KG1 (cell line): ENCODE measurements at regions not wholly inside any gene's neighbourhood (a gene's known extent, or its start where the extent isn't known, plus 50 kb on each side); places are given as distances from the start of the nearest gene placed in this dataset.
"Not testable (repeated sequence)": the region's sequence is repeated elsewhere in the genome, so short reads cannot be mapped to it uniquely, and the experiment has no call there.

Source experiments
- DNase-seq: peaks from one replicate; lab custom pipeline; 2025; lab: John Stamatoyannopoulos, UW

DNA sequence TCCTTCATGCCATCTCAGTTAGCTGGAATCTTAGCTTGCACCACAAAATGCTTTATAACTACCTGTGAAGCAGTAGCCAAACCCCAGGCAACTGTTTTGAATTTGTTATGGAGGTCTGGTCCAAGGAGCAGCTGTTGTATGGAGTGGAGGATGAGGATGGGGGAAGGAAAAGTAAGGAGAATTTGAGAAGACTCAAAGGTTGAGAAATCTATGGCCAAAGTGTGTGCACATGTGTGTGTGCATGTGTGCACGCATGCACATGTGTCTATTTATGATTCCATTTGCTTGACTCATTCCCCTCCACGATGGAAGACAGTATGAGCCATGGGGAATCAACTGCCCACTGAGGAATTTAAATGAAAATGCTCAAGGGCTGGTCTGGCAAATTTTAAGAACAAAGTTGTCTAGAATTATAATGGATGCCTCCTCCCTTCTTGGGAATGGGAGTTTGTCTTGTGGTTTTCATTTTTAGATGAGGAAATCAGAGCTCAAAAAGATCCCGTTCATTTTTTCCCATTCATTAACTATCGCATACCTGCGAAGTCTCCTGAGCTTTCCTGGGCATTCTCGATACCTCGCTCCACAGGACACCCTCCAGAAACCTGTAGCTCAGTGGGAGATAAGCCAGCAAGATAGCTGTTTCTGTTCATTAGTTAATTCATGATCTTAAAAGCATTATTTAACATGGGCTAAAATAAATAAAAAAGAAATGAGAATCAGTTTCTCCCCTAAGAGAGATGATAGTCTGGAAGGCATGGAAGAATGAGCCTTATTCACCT lies 152.3 kb upstream of the NEDD9 start:
- no peak for DNase-seq

GRCh38 chr6:11381801-11382513 lies 149.5 kb upstream of the NEDD9 start:
- peak; percentile 77 for DNase-seq

DNA sequence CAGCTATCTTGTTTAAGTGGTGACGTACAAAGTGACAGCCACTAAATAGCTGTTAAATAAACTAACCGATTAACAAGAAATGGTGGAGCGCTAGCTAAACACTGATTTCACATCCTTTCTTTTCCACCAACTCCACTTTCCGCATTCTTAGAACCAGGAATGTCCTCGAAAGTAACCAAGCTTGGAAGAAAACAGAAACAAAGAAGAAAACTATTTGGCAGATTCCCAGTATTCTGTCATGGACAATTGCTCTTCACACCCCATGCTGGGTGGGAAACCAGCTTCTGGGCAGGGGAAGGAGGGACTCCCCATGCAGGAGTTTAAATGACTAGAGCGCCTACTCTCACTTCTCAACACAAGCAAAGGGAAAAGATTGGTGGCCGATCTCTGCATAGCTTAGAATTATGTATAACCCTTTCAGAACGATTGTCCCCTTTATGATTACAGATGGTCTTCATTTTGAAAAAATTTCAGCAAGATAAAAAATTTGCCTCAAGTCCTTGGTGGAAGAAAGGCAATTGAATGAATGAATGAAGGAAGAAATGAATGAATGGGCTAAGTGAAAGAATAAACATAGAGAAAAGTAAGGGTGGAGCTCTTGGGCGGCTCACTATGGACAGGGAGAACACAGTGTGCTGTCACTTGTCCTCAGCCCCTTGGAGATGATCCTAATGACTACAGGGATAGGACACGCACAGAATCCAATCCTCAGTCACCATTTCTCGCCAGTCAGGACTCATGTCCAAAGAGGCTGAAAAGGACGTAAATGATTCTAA lies 148.7 kb upstream of the NEDD9 start:
- DNase-seq = no peak

DNA sequence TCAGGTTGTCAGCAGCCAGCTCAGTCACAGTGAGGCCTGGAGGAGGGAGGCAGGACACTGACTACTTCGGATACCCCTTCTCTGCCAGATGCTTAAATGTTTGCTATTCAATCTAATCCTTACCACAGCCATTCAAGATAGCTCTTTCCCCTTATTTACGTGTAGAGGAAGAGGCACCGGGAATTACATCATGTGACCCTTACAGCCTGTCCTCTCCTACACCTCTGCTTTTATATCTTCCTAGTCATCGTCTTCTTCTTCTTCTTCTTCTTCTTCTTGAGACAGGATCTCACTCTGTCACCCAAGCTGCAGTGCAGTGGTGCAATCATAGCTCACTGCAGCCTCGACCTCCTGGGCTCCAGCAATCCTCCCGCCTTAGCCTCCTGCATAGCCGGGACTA lies 148.1 kb upstream of the NEDD9 start:
- no peak for DNase-seq

- DNase-seq = no peak
Measured at GRCh38 chr6:11379805-11380204, 147.3 kb upstream of the NEDD9 start.

DNA sequence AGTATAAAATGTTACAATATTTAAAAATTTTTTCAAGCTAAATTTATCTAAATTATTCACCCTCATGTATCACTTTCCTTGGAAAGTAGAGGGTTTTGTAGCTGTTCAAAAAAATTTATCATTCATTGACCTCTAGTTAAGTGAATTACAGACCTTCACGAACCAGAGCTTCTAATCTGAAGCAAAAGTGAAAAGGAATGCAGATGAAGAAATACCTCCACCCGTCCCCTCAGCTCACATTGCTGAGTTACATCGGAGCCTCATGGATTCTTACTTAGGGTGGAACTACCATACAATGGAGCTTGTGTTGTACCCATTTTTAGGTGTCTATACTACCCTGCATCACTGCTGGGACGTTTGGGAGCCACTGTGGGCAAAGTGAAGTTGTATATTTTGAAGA lies 146.2 kb upstream of the NEDD9 start:
- DNase-seq = no peak

DNA sequence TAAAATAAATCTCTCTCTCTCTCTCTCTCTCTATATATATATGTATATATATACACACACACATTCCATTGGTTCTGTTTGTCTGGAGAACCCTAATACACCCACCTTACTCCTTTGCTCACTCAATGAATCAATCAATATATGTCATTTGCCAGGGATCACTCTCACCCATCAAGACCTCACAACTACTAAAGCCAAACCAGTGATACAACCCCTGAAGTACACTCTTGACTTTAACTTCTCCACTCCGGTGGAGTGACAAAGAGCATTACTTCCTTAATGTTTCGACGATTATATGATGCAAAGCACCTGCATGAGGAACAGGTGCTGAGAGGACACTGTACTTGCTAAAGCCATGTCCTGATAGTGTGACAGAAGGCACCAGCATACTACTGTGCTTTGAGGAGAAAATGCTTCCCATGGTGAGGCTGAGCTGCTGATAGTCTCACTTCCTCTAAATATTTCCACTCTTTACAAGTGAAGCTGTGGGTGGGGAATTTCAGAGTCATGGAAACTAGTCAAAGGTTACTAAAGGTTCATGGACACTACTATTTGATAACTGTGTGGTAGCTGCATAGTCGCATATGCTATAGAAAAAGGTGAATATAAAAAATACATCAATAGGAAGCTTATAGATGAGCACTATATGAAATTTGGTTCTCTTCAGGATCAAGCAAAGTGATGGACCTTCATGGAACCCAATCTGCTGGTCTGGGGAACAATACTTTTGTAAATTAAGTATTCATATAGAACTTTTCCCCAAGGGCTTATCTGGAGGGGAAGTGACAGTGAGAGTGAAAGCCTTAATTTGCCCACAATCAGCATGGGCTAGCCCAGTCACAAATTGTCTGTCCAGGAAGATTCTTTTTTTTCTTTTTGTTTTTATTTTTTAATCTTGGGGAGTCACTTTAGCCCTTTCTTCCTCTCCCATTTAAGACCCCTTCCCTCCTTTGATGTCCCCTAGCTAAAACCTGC lies 141.9 kb upstream of the NEDD9 start:
- DNase-seq = no peak

DNA sequence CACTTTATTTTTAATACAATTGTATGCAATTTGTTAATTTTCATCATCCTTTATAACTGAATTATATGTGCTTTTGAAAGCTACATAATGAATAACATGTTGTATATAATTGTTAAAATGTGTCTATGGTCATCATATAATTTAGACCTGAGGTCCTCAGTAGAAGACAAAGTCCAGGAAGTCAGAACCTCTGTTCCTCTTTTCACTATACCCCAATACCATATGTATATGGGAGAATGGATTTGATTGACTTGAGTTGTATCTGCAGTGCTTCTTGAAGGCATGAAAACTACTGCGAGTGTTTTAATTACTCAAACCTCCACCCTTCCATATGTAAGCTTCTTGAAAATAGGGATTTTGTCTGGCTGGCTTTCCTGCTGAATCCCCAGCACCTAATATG lies 140.7 kb upstream of the NEDD9 start:
- DNase-seq = no peak

DNA sequence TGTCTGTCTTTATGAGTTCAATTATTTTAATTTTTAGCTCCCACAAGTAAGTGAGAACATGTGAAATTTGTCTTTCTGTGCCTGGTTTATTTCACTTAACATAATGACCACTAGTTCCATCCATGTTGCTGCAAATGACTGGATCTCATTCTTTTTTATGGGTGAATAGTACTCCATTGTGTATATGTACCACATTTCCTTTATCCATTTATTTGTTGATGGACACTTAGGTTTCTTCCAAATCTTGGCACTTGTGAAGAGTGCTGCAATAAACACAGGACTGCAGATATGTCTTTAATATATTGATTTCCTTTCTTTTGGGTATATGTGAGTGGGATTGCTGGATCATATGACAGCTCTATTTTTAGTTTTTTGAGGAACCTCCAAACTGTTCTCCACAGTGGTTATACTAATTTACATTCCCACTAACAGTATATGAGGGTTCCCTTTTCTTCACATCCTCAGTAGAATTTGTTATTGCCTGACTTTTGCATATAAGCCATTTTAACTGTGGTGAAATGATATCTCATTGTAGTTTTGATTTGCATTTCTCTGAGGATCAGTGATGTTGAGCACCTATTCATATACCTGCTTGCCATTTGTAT lies 139.8 kb upstream of the NEDD9 start:
- not testable (repeated sequence) for DNase-seq

- DNase-seq = no peak
Measured at GRCh38 chr6:11370191-11371018, 137.9 kb upstream of the NEDD9 start.

DNA sequence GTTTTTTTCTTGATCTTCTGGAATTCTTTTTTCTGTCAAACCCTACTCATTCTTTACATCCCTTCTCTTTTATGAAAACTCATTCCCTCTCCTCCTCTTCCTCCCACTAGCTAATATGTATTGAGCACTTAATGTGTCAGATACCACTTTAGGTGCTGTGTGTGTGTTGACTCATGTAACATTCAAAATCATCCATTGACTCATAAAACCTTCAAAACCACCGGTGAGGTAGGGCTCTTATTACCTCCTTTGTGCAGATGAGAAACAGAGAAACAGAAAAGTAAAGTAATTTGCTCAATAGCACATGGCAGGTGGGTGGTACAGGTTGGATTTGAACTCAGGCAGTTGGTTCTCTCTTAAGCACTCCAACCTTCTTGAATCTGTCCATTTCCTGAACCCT lies 136.3 kb upstream of the NEDD9 start:
- DNase-seq = no peak

DNA sequence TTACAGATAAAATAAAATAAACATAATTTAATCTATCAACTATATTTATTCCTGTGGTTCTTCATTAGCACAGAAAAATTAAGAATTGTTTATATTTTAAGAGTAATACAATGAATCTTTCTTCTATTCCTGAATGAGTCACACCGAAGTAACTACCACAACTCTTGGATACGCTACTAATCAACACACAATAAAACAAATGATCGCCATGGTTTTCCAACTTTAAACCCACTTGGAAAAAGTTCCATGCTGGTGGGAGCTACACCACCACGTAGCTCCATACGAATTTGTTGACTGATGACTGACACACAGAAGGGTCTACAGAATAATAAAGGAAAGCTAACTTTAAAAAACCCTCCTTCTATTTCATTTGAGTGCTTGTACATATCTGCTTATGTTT lies 135.8 kb upstream of the NEDD9 start:
- DNase-seq = no peak

- DNase-seq = no peak
Measured at GRCh38 chr6:11367638-11368199, 135.3 kb upstream of the NEDD9 start.

- DNase-seq = no peak
Measured at GRCh38 chr6:11366934-11367637, 134.6 kb upstream of the NEDD9 start.

GRCh38 chr6:11366183-11366933 lies 133.9 kb upstream of the NEDD9 start:
- no peak for DNase-seq

DNA sequence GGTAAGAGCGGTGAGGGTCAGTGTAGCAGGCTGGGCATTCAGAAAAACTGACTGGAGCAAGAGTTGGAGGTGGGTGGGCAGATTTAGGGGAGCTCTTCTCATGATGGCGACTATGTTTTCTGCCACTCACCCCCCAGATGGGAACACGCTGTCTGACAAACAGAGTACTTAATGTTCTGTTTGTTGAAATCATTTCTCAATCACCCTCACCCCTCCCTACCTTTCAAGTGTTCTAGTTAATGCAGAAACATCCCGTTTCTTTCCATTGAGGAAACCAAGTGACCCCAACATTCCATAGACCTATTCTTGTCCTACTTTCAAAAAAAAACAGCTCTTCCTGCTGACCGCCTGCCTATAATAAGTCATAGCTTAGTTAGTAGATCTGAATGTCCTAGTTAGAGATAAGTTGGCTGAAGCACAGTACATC lies 132.5 kb upstream of the NEDD9 start:
- DNase-seq = no peak

DNA sequence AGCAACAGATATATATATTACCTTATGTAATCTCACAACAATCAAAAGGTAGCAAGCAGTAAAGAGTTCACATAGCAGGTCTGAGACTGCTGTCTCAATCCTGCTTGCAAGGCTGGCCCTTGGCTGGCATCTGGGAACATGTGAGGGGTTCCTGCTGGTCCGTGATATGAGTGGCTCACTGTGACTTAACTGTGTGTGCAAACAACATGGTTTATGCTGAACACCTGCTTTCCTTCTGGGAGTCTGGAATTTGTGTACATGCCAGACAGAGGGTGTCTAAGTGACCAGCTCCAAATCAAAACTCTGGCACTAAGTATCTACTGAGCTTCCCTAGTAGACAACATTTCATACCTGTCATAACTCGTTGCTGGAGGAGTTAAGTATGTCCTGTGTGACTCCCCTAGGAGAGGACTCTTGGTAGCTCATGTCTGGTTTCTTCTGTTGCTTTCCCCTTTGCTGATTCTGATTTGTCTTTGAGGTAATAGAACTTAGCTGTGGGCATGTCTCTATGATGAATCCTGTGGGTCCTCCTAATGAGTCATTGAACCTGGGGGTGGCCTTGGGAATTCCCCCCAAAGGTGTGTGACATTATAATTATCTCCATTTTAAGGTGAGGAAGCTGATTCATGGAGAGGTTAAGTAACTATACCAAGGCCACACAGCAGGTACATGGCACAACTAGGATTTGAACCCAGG lies 131.6 kb upstream of the NEDD9 start:
- DNase-seq = no peak

DNA sequence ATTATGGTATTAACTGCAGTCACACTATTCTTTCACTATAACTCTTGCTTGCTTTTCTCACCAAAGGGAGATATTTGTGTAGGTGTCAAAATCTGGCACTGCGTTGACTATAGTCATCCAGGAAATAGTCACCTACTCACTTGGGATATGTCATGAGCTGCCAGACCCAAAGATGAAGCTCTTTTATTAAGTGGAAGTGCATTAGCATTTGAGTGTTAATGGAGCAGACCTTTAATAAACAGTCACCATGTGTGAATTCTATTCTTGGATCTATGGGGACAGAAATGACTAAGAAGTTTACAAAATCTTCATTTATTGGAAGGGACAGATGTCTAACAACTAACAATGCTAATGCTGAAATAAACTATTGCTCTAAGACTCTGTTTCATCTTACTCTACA lies 130.1 kb upstream of the NEDD9 start:
- DNase-seq = no peak
